Transverse colon (tissue), 4 donors: ENCODE measurements at regions not wholly inside any gene's neighbourhood (a gene's known extent, or its start where the extent isn't known, plus 50 kb on each side); places are given as distances from the start of the nearest gene placed in this dataset.
"Not testable (repeated sequence)": the region's sequence is repeated elsewhere in the genome, so short reads cannot be mapped to it uniquely, and the experiment has no call there.

Source experiments
- CTCF ChIP-seq, 5 experiments: fragments of 200-600 bp in 3 of 5; fragments of 450-650 bp in 2 of 5; sonication (generic) in 3 of 5; IDR thresholded peaks; 1 replicate in 2 of 5; 2 replicates in 3 of 5; pipeline ENCODE4 v1.5.1; 2016 to 2017; ENCODE audit warnings: antibody characterized with exemption in 5 of 5, inconsistent platforms in 3 of 5, mild to moderate bottlenecking in 2 of 5, moderate library complexity in 1 of 5
- POLR2AphosphoS5 ChIP-seq, 3 donors: sonication (generic); formaldehyde crosslinking; IDR thresholded peaks; one replicate each; pipeline ENCODE4 v1.6.1; 2016; ENCODE audit warnings: antibody characterized with exemption in 3 of 3

GRCh38 chr9:42806674-42807073 is 623.2 kb downstream of the SPATA31A6 start:
- not testable (repeated sequence) for TF ChIP-seq CTCF, POLR2AphosphoS5 (IDR thresholded peaks at IDR 0.05)
